Non-pigmented ciliary epithelial cell (primary cell): ENCODE measurements at regions not wholly inside any gene's neighbourhood (a gene's known extent, or its start where the extent isn't known, plus 50 kb on each side); places are given as distances from the start of the nearest gene placed in this dataset.

ENCODE experiments used
- DNase-seq: peaks from one replicate; pipeline ENCODE4 v3.0.0-alpha.2; 2010; ENCODE audit warnings: low read depth

DNA sequence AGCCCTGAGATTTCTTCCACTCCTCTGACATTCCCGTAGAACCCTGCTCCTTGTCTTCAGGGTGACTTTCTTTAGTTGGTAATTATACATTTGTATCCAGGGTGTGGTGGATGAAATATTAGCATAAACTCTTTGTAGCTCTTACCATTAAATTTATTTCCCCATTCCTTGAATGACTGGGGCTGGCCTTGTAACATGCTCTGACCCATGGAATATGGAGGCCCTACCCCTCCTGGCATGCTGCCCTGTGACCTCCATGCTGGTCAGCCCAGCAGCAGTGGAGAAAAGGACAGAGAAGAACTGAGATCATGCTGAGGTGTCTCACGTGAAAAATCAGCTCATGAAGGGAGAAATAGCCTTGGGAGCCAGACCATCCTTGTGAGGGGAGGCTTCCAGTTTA is 96.1 kb upstream of the PROK2 start:
- DNase-seq = no peak

DNA sequence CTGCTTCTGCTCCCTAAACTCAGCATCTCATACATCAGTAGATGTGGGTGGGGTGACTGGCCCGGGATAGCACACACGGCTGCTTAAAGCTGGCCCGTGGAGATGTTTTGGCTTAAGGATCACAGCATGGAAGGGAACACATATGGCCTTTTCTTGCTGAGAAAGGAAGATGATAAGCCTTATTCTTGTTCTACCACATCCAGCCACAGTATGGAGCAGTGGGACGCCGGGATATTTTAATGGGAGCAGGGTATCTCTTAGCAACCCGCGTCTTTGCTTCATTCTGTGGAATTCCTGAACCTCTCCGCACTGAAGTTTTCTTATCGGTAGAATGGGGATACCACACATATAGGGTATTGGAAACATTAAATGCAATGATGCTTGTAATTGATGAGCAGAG is 94.1 kb upstream of the PROK2 start:
- no peak for DNase-seq

DNA sequence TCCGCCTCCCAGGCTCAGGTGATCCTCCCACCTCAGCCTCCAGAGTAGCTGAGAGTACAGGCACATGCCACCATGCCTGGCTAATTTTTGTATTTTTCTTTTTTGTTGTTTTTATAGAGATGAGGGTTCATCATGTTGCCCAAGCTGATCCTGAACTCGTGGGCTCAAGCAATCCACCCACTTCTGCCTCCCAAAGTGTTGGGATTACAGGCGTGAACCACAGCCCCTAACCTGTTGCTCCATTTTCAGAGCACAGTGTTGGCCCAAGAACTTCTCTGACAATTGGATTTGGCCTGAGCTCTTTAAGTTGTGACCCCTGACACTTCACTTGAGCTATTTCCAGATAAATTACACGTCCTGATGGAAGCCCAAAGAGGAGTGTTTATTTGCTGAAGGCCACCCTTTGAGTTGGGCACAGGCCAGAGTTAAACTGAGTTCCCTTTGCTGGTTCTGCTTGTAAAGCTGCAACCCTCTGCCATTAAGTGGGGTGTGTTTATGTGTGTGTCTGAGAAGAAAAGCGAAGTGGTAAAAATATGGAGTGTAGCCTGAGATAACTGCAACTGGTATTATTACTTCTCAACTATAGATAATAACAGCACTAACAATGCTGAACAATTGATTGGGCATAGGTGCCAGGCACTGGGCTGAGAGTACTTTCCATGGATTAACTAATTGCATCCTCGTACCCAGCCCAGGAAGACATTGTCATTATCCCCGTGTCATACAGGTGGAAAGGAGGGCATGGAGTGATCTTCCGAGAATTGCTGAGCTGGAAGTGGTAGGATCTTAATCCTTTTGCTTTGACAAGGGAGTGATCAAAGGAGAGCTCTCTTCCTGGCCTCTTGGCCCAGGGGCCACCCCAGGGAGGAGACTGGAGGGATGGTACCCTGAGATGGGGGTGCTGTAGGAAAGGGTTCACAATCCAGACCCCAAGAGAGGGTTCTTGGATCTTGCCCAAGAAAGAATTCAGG is 91.5 kb upstream of the PROK2 start:
- DNase-seq = no peak

DNA sequence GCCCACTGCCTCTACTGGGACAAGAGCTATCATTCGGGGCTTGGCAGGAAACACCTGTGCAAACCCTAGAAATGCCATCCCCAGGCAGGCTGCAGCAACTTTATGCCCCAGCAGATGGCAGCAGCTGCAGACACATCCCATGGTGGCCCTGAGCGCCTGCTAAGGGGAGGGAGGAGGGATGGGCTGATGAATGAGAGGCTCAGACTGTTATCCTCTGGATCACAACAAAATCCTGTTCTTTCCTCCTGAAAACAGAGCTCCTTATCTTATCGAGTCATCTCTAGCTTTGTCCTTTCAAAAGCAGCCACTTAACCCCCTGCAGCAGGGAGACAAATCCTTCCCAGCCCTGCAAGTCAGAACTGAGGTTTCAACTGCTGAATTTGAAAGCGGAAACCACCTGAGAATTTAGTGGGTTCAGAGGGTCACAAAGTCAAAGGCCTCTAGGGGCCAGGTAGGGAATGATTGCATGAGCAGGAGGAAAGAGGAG is 90.6 kb upstream of the PROK2 start:
- DNase-seq = peak; percentile 23

DNA sequence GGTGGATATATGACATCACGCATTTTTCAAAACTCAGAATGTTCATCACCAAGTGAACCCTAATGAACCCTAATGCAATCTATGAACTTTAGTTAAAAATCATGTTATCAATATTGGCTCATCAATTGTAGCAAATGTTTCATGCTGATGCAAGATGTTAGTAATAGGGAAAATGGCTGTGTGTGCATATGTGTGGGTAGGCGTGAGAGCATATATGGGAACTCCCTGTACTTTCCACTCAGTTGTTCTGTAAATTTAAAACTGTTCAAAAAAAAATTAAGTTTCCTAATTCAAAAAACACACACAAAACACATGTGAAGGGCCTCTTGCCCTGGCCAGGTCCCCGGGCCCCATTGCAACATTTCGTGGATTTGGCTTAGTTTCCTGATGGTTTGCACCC is 89.7 kb upstream of the PROK2 start:
- no peak for DNase-seq

DNA sequence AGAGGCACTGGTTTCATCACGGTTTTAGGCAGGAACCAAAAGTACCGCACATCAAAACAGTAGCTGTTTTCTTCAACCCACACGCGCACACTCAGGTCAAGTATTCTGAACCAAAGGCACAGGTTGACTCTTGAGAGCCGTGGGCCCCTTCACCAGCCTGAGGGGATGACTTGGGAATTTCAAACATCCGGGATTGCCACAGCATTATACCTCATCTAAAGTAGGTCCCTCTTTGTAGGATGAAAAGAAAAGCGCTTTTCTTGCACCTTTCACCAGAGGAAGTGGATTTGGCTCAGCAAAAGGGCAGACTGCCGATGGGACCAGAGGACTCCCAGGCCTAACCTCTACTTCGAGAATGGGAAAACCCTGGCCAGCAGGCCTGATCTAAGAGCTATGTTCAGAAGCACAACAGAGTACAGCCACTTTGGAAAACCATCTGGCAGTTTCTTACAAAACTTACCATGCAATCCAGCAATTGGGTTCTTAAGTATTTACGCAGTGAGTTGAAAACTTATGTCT is 88.2 kb upstream of the PROK2 start:
- DNase-seq = no peak

DNA sequence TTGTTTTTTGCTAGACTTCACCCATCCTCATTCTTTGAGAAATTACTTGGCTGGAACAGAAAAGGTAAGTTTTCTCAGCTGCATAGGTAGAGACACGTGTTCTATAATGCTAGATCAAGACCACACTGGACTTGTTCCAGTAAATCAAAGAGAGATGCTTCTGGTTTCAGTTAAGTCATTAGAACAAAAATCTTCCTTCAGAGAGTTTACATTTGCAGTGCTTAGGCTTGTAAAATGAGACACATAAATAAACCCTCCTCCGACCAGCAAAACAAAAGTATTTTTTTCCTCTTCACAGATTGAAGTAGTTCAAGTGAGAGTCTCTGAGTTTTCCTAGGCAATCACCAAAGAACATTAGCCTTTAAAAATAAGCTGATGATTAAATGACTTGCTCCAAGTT is 87.3 kb upstream of the PROK2 start:
- DNase-seq = no peak

DNA sequence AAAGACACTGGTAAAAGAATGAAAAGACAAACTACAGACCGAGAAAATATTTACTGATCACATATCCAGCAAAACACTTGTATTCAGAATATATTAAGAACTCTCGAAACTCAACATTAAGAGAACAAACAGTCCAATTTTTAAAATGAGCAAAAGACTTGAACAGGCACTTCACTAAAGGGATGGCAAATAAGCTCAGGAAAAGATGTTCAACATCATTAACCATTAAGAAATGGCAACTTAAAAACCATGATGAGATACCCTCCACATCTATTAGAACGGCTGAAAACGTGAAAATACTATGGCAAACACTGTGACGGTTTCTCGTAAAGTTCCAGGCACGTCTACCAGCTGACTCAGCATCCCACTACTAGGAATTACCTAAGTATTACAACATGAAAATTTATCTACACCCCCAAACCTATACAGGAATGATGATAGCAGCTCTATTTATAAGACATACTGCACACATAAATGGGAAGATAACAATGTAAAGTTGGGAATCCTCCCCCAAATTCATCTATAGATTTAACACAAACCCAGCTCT is 86.1 kb upstream of the PROK2 start:
- no peak for DNase-seq

DNA sequence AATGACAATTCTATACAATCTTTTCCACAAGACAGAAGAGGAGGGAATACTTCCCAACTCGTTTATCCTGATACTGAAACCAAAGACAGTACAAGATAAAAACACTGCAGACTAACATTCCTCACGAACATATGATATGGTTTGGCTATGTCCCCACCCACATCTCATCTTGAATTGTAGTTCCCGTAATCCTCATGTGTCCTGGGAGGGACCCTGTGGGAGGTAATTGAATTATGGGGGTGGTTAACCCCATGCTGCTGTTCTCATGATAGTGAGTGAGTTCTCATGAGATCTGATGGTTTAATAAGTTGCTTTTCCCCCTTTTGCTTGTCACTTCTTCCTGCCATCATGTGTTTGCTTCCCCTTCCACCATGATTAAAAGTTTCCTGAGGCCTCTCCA is 83.9 kb upstream of the PROK2 start:
- no peak for DNase-seq

DNA sequence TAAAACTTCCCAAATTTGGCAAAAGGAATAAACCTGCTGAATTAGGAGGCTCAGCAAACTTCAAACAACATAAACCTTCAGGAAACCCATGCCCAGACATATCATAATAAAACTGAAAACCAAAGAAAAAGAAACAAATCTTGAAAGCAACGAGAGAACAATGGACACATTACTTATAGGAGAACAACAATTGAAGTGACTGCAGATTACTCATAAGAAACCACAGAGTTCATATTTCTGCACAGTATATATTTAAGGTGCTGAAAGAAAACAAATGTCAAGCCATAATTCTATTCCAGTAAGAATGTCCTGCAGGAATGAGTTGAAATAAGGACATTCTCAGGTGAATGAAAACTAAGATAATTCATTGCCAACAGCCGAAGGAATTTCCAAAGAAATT is 80.8 kb upstream of the PROK2 start:
- no peak for DNase-seq

DNA sequence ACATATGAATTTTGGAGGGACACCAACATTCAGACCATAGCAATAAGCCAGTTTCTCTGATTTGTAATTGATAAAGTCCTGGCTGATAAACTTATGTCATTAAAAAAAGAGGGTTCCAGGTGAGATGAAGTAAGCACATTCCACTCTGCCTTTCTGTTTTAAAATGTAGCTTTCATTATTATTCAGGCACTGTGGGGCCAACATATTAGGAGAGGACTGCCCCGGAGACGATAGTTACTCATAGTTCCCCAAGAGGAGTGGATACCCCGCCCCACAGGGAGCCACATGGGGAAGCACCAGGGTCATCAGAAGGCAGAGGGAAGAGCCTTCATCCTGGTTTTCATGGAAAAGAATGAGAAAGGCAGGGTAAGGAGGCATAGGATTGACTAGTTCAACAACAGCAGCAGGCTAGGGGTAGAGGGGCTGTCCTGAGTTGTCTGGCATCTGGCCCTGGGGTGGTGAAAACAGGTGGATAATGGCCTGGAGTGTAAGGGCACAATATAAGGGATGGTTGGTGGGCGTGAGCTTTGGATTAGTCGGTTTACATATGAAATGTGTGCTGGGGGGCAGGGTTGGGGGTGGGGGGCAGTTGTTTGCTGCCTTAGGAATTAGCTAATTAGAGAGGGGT is 78.7 kb upstream of the PROK2 start:
- no peak for DNase-seq

DNA sequence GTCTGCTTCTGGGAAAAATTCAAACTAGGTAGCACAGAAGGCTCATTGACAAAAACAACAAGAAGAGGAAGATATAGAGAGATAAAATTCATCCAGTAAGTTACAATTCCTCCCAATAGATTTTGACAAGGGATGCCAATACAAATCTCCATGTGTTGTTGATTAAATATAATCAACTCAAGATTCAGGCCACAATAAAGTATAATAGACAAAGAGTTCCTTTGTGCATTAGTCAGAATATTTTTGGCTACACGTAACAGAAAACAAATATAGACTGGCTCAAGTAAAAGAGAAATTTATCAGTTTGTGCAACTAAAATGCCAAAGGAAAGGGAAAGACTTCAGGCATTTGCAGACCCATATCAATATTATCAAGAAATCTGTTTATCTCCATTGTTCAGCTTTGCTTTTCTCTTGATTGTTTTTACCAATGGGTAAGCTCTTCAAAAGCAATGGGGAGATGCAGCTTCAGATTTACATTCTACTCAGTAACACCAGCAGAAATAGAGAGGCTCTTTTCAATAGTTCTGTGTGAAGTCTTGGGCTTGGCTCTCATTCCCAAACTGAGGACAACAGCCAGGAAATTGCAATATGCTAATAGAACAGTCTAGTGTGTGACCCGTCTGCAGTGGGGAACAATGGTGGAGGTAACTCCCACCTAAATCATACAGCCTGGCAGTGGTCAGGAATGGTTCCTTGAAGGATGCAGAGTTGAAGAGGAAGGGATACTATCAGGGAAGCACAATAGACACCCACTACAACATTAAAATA is 77.6 kb upstream of the PROK2 start:
- DNase-seq = no peak

DNA sequence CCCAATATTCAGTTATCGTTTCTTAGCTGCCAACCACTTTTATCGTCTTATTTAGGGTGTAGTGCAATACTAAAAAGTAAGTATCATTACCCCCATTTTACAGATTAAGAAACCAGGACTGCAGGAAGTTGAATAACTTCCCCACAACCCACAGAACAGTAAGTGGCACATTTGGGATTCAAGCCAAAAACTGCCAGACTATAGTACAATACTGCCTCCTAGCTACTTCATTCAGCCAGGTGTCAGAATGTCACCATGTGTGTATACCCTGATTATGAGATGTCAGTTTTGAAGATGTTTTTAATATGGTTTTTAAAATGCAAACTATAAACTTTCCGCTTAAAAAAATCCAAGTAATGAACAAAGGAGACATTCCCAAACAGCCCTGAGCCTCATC is 74.2 kb upstream of the PROK2 start:
- no peak for DNase-seq

DNA sequence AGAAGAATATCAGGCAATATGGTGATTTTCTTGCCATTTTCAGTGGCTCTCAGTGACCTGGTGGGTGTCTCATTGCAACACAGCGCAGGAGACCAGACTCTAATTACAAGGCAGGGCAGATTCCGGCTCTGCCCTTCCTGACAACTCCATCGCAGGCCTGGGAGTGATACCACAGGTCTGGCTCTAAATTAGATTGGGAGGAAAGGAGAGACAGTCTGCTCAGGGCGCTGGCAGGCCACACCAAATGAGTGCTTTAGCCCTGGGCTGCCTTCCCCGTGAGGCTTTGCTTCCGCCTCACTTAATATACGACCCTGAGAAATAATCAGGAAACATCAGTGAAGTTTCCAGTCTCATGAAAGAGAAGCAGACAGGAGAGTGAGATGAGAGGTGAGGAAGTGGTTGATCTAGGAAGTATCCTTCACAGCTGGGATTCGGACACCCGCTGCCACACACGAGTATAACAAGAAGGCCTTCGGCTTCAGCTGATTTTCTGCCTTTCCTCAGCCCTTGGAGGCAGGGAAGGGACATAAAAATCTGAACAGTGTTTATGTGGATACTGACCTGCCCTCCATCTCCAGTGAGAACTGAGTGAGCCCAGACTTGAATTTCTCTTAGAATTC is 73.7 kb upstream of the PROK2 start:
- DNase-seq = no peak

DNA sequence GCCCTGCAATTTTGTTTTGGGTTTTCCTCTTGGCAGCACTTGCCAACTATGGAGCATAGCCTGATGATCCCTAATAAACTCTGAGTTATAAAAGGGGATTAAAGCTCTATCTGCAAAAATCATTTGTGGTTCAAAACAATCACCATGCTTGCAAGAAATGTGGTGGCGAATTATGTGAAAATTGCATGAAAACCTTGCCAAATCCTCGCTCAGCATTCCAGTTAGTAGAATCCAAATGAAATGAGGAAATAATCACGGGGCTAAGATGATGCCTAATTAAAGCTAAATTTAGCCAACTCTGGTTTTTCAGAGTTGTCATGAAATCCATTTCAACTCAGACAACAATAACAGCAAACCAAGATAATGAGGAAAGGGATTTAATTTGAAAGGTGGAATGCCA is 73.0 kb upstream of the PROK2 start:
- DNase-seq = no peak

DNA sequence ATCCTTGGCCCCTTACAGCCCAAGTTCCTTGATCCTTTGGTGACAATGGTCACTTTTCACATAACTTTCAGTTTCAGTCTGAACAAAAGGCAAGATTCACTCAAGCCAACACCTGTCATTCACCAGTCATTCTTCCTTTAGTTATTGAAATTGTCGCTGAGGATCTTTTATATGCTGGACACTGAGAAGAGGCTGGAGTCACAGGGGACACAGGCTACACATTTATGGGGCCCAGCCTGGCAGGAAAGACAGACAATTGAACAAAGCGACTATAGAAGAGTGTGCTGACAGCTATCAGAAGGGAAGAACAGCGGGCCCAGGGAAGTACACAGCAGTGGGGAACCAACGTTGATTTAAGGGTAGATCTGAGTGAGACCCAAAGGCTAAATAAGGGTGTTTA is 69.8 kb upstream of the PROK2 start:
- DNase-seq = no peak

DNA sequence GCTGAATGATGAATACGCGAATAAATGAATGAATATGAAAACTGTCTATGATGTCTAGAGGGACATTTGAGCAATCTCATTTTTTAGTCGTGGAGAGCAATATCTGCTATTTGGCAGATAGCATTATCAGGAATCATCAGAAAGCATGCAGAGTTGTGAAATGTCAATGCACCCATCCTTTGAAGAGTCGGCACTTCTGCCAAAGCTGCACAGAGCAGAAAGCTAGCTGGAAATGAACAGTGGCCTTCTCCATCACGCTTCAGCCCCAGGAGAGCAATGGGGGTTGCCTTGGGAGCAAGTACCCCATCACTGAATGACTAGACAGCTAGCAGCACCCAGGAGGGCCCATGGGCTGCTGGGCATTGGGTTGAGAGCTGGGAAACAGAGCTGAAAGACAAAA is 69.1 kb upstream of the PROK2 start:
- DNase-seq = no peak

DNA sequence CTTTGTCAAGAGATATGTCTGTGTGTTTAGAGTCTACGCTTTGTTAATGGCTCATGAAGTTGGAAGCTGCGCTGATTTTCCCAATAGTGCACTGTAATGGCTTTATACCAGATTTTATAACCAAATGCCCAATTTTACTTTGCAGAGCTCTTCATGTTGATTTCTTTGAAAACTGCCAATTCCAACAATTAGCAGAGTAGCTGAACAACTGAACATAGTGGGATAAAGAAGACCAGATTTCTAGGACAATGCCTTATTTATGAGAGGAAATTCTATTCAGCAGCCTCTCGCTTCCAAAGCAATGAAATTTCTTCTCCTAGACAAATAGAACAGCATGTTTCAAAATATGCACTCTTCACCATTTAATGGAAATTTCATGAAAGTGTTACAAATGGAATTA is 66.9 kb upstream of the PROK2 start:
- no peak for DNase-seq

DNA sequence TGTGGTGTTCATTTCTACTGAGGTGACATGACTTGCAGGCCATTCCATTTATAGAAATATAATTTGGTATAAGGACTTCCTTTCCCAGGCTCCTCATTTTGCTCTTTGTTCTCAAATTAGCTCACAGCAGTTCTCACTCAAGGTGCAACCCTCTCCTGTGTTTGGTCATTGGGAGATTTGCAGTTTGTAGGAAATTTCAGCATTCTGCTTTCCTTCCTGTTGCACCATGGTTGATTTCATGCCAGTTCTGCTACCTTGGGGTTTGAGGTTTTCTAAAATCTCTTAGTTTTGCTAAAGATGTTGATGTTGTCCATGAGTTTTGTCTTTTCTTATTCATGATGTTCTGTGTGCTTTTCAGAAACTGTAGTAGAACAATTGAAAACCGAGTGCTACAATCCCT is 65.7 kb upstream of the PROK2 start:
- no peak for DNase-seq

DNA sequence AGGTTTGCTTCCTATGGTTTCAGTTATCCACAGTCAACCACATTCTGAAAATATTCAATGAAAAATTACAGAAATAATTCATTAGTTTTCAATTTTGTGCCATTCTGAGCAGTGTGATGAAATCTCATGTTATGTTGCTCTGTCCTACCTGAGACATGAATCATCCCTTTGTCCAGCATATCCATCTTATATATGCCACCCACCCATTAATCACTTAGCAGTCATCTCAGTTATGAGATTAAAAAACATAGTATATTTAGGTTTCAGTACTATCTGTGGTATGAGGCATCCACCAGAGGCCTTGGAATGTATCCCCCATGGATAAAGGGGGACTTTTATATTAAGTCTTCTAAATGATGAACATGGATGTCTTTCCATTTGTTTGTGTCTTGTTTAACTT is 64.7 kb upstream of the PROK2 start:
- no peak for DNase-seq

DNA sequence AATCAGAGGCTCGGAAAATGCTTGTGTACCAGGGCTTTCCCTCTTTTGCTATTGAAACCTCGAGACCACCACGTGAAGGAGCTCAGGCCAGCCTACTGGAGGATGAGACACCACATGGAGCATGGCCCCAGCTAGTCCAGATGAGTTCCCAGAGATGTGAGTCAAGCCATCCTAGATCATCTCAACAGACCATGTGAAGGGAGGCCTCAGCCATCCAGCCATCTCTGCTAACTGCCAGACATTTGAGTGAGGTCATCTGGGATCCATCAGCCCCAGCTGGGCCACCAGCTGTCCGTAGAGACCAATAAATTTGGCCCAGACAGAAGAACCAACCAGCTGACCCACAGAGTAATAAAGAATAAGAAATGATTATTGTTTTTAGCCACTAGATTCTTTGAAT is 62.8 kb upstream of the PROK2 start:
- no peak for DNase-seq

DNA sequence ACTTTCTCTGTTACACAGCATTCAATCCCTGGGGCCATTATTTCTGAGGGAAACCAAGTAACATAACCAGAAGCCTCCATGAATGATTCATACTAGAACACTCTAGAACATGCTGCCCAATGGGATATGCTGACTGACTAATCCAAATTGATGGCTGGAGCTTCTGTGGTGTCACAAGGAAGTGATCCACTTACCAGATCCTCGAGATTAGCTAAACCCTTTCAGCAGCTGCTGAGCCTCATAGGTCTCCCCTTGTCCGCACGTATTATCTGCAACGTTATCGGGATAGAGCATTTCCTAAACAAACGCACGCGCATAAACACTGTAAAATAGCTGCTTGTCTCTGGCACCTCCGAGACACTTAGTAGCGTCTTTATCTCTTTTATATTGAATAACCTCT is 61.2 kb upstream of the PROK2 start:
- no peak for DNase-seq
